ENCODE measurements at regions not wholly inside any gene's neighbourhood (a gene's known extent, or its start where the extent isn't known, plus 50 kb on each side); places are given as distances from the start of the nearest gene placed in this dataset.

GRCh38 chr3:64411101-64411500 is 185.8 kb upstream of the PRICKLE2 start:
- TF ChIP-seq CTCF (IDR thresholded peaks at IDR 0.05; ENCODE audit: borderline replicate concordance, control extremely low read depth, extremely low read depth, insufficient read depth, missing control alignments): no peak
- in situ Hi-C loops (cut with MboI; ENCODE audit: low sequenced_read_pairs, unreplicated experiment): no loop called here
- no peak for DNase-seq (ENCODE audit: low spot score)

- no peak for TF ChIP-seq CTCF (IDR thresholded peaks at IDR 0.05; ENCODE audit: borderline replicate concordance, control extremely low read depth, extremely low read depth, insufficient read depth, missing control alignments)
- in situ Hi-C loops (cut with MboI; ENCODE audit: low sequenced_read_pairs, unreplicated experiment): no loop called here
- DNase-seq (ENCODE audit: low spot score): no peak
Observed at GRCh38 chr3:64410226-64410625, 185.0 kb upstream of the PRICKLE2 start.

GRCh38 chr3:64408770-64409169 is 183.5 kb upstream of the PRICKLE2 start:
- DNase-seq (ENCODE audit: low spot score): no peak
- TF ChIP-seq CTCF (IDR thresholded peaks at IDR 0.05; ENCODE audit: borderline replicate concordance, control extremely low read depth, extremely low read depth, insufficient read depth, missing control alignments): no peak
- in situ Hi-C loops (cut with MboI; ENCODE audit: low sequenced_read_pairs, unreplicated experiment): no loop called here

GRCh38 chr3:64406271-64406670 is 181.0 kb upstream of the PRICKLE2 start:
- in situ Hi-C loops (cut with MboI; ENCODE audit: low sequenced_read_pairs, unreplicated experiment): no loop called here
- DNase-seq (ENCODE audit: low spot score): no peak

GRCh38 chr3:64405211-64405835 is 180.1 kb upstream of the PRICKLE2 start:
- in situ Hi-C loops (cut with MboI; ENCODE audit: low sequenced_read_pairs, unreplicated experiment): no loop called here
- no peak for DNase-seq (ENCODE audit: low spot score)
- TF ChIP-seq CTCF (IDR thresholded peaks at IDR 0.05; ENCODE audit: borderline replicate concordance, control extremely low read depth, extremely low read depth, insufficient read depth, missing control alignments): no peak

More at GRCh38 chr3:64406271-64406670, 181.0 kb upstream of the PRICKLE2 start:
- no peak for TF ChIP-seq CTCF (IDR thresholded peaks at IDR 0.05; ENCODE audit: borderline replicate concordance, control extremely low read depth, extremely low read depth, insufficient read depth, missing control alignments)

GRCh38 chr3:64400706-64401105 is 175.4 kb upstream of the PRICKLE2 start:
- in situ Hi-C loops (cut with MboI; ENCODE audit: low sequenced_read_pairs, unreplicated experiment): no loop called here
- DNase-seq (ENCODE audit: low spot score): no peak
- no peak for TF ChIP-seq CTCF (IDR thresholded peaks at IDR 0.05; ENCODE audit: borderline replicate concordance, control extremely low read depth, extremely low read depth, insufficient read depth, missing control alignments)

Measured in GM13976 (cell line).